Left ventricle myocardium superior (tissue), 1 donor: ENCODE measurements at regions not wholly inside any gene's neighbourhood (a gene's known extent, or its start where the extent isn't known, plus 50 kb on each side); places are given as distances from the start of the nearest gene placed in this dataset.

Source experiments
- ATAC-seq: fragments of 200-7000 bp; cut with Tn5 transposase; one replicate; pipeline ENCODE4 v1.9.1; 2020; ENCODE audit warnings: mild to moderate bottlenecking, moderate library complexity
- DNase-seq: peaks from one replicate; pipeline ENCODE4 v3.0.0-alpha.2; 2020
- intact Hi-C: fragments of 100-400 bp; cut with micrococcal nuclease; formaldehyde crosslinking; loops from one replicate; pipeline ENCODE4 v1.11.0; 2022
- donor health status: DM: no; HTN: yes; CAD: no; lungs with severe emphysema.

- intact Hi-C loops: no loop called here
Measured at GRCh38 chr14:32013083-32013482, 64.0 kb upstream of the ARHGAP5 start.

GRCh38 chr14:32014057-32014456, 63.0 kb upstream of the ARHGAP5 start:
- DNase-seq (no peak), ATAC-seq (no peak)
- intact Hi-C loops: no loop called here

More at GRCh38 chr14:32013083-32013482, 64.0 kb upstream of the ARHGAP5 start:
- DNase-seq (no peak), ATAC-seq (no peak)

GRCh38 chr14:32014498-32014897, 62.6 kb upstream of the ARHGAP5 start:
- intact Hi-C loops: no loop called here
- no peak for DNase-seq
- no peak for ATAC-seq

GRCh38 chr14:32015166-32015565, 61.9 kb upstream of the ARHGAP5 start:
- DNase-seq: no peak
- peak; percentile 74 for ATAC-seq
- intact Hi-C loops: no loop called here

- ATAC-seq (peak; percentile 8), DNase-seq (no peak)
- intact Hi-C loops: no loop called here
Measured at GRCh38 chr14:32017587-32017986, 59.5 kb upstream of the ARHGAP5 start.

GRCh38 chr14:32018391-32019092, 58.6 kb upstream of the ARHGAP5 start:
- DNase-seq: no peak
- no peak for ATAC-seq
- intact Hi-C loops: no loop called here

GRCh38 chr14:32019276-32019675, 57.8 kb upstream of the ARHGAP5 start:
- intact Hi-C loops: no loop called here
- ATAC-seq (peak; percentile 41), DNase-seq (no peak)

GRCh38 chr14:32020882-32021281, 56.2 kb upstream of the ARHGAP5 start:
- DNase-seq (no peak), ATAC-seq (no peak)
- intact Hi-C loops: no loop called here

GRCh38 chr14:32021341-32021740, 55.8 kb upstream of the ARHGAP5 start:
- intact Hi-C loops: no loop called here
- ATAC-seq: no peak

GRCh38 chr14:32022525-32022924, 54.6 kb upstream of the ARHGAP5 start:
- ATAC-seq: no peak
- intact Hi-C loops: no loop called here
- no peak for DNase-seq

More at GRCh38 chr14:32021341-32021740, 55.8 kb upstream of the ARHGAP5 start:
- no peak for DNase-seq

GRCh38 chr14:32022938-32023466, 54.1 kb upstream of the ARHGAP5 start:
- ATAC-seq: no peak
- intact Hi-C loops: no loop called here

GRCh38 chr14:32023540-32023939, 53.6 kb upstream of the ARHGAP5 start:
- intact Hi-C loops: no loop called here
- ATAC-seq (no peak), DNase-seq (no peak)

More at GRCh38 chr14:32022938-32023466, 54.1 kb upstream of the ARHGAP5 start:
- no peak for DNase-seq

GRCh38 chr14:32027255-32027939, 49.7 kb upstream of the ARHGAP5 start:
- intact Hi-C loops: no loop called here
- ATAC-seq (no peak), DNase-seq (no peak)
